ENCODE measurements at regions not wholly inside any gene's neighbourhood (a gene's known extent, or its start where the extent isn't known, plus 50 kb on each side); places are given as distances from the start of the nearest gene placed in this dataset.
A peak's percentile ranks its signal among the peaks of the same experiment; 100 is the strongest.

DNA sequence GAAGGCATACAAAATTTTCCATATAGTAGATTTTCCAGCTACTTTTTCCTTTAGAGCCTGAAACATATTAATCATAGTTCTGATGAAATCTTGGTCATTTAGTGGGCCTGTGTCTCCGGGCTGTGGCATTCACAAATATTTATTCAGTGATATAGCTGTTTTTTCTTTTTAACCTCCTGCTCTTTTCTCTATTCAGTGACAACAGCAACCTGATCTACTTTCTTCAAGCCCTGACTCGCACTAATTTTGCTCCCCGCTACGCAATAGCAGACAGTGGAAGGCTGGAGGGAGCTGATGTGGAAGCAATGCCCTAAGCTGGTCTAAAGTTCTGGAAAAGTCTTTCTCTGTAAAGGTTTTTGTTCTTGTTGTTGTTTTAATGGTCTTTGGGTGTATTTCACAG, 289.7 kb downstream of the SLITRK6 start:
- Histone ChIP-seq H3K9me3 (no peaks in the 10 kb centered on the region; the same call in 1 of the 2 replicates), H3K4me1 (peaks cover 45% of the 10 kb centered on the region), H3K4me3 (ENCODE audit: low read depth, low read length) (no peak overlapping the region), H3K27me3 (replicated peaks; ENCODE audit: control insufficient read depth, insufficient read depth, low read length) (no peaks in the 10 kb centered on the region), H3K36me3 (ENCODE audit: control insufficient read depth, insufficient read depth, low read length) (no peaks in the 10 kb centered on the region)
- no peak overlapping the region for H3K4me3 Mint-ChIP-seq (ENCODE audit: unreplicated experiment)
- peak; percentile 42 to 51 for DNase-seq
- peaks cover 31% of the 10 kb centered on the region for H3K4me1 Mint-ChIP-seq (ENCODE audit: low read depth, unreplicated experiment)
- POLR2A ChIA-PET: no interaction called here
- BruUV-seq (replicated peaks): no TSS peak
- TF ChIP-seq, protein P1, sequence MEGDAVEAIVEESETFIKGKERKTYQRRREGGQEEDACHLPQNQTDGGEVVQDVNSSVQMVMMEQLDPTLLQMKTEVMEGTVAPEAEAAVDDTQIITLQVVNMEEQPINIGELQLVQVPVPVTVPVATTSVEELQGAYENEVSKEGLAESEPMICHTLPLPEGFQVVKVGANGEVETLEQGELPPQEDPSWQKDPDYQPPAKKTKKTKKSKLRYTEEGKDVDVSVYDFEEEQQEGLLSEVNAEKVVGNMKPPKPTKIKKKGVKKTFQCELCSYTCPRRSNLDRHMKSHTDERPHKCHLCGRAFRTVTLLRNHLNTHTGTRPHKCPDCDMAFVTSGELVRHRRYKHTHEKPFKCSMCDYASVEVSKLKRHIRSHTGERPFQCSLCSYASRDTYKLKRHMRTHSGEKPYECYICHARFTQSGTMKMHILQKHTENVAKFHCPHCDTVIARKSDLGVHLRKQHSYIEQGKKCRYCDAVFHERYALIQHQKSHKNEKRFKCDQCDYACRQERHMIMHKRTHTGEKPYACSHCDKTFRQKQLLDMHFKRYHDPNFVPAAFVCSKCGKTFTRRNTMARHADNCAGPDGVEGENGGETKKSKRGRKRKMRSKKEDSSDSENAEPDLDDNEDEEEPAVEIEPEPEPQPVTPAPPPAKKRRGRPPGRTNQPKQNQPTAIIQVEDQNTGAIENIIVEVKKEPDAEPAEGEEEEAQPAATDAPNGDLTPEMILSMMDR (IDR thresholded peaks at IDR 0.05; ENCODE audit: insufficient read depth in 1 of 2, low read depth in 1 of 2, low read length in 1 of 2, severe bottlenecking in 1 of 2, unreplicated experiment in 1 of 2): no peak
- CTCF ChIA-PET: interaction anchor here (0.6 kb wide), 1 partner anchor 50 kb away, joined by 3 read pairs; no protein-coding TSS in a partner anchor
- intact Hi-C loops (cut with micrococcal nuclease; ENCODE audit: unreplicated experiment): loop anchor here (1.0 kb wide), 1 partner anchor 232 kb away; no protein-coding TSS in a partner anchor
- no peaks in the 10 kb centered on the region for H3K36me3 Mint-ChIP-seq (ENCODE audit: insufficient read depth, unreplicated experiment)
- no peaks in the 10 kb centered on the region for H3K27me3 Mint-ChIP-seq (ENCODE audit: insufficient read depth, unreplicated experiment)
- peak overlapping the region; percentile 66 for H3K27ac Mint-ChIP-seq (ENCODE audit: unreplicated experiment)
- H3K9me3 Mint-ChIP-seq (ENCODE audit: unreplicated experiment): no peaks in the 10 kb centered on the region

DNA sequence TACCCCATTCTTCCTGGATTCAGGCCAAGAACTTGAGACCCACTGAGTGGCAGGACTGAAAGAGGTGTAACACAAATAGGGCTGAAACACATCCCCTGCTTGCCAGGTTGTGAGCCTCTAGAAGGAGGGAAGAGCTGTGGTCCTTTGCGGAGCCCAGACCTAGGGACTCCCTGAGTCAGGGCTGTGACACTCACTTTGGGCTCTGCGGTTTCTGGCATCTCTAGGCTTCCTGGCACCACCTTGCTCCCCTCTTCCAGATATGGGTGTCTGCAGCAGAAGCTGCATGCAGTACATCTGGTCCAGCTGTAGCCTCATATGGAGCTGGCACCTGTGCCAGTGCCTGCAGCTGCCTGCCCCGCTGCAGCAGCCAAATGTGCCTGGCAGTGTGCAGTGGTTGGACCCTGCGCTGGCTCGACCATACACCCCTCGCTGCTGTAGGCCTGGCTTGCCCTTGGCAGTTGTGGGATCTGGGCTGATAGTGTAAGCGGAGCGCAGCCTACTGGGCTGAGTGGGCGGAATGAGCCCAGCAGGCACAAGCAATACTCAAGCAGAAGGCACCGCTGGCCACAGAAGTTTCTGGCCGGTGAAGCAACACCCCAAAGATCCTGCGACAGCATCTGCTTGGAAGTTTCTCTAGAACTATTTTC, 290.4 kb downstream of the SLITRK6 start:
- Histone ChIP-seq H3K9me3 (no peaks in the 10 kb centered on the region; the same call in 1 of the 2 replicates), H3K4me3 (ENCODE audit: low read depth, low read length) (no peak overlapping the region), H3K27me3 (replicated peaks; ENCODE audit: control insufficient read depth, insufficient read depth, low read length) (no peaks in the 10 kb centered on the region), H3K4me1 (peaks cover 50% of the 10 kb centered on the region), H3K36me3 (ENCODE audit: control insufficient read depth, insufficient read depth, low read length) (no peaks in the 10 kb centered on the region)
- ChIA-PET POLR2A (no interaction called here), CTCF (interaction anchor here (0.6 kb wide), 1 partner anchor 50 kb away, joined by 3 read pairs; no protein-coding TSS in a partner anchor)
- DNase-seq: peak in 1 of 2 experiments; percentile 22
- H3K36me3 Mint-ChIP-seq (ENCODE audit: insufficient read depth, unreplicated experiment): no peaks in the 10 kb centered on the region
- H3K9me3 Mint-ChIP-seq (ENCODE audit: unreplicated experiment): no peaks in the 10 kb centered on the region
- TF ChIP-seq, protein P1 (IDR thresholded peaks at IDR 0.05; ENCODE audit: insufficient read depth in 1 of 2, low read depth in 1 of 2, low read length in 1 of 2, severe bottlenecking in 1 of 2, unreplicated experiment in 1 of 2): no peak
- intact Hi-C loops (cut with micrococcal nuclease; ENCODE audit: unreplicated experiment): loop anchor here (1.0 kb wide), 1 partner anchor 232 kb away; no protein-coding TSS in a partner anchor
- no peak overlapping the region for H3K4me3 Mint-ChIP-seq (ENCODE audit: unreplicated experiment)
- peaks cover 31% of the 10 kb centered on the region for H3K4me1 Mint-ChIP-seq (ENCODE audit: low read depth, unreplicated experiment)
- BruUV-seq (replicated peaks): no TSS peak
- no peaks in the 10 kb centered on the region for H3K27me3 Mint-ChIP-seq (ENCODE audit: insufficient read depth, unreplicated experiment)
- H3K27ac Mint-ChIP-seq (ENCODE audit: unreplicated experiment): peak overlapping the region; percentile 66

DNA sequence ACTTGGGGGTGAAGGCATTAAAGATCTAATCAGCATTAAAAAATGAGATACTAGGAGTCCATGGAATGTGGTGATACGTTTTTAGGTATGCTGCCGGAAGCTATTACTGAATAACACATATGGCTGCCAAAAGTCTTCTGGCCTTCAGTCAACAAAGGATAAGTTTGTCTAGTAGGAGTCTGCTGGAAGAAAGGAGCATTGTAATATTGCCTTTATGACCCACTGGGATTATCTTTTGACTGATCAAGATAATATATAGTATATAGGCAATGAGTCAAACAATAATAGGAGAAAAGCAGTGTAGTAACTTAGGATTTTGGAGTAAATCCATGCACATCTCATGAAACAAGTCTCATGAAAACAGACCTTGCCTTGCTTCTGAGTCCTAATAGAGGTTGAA, 295.4 kb downstream of the SLITRK6 start:
- Mint-ChIP-seq H3K4me3 (ENCODE audit: unreplicated experiment) (no peak overlapping the region), H3K4me1 (ENCODE audit: low read depth, unreplicated experiment) (no peaks in the 10 kb centered on the region), H3K36me3 (ENCODE audit: insufficient read depth, unreplicated experiment) (no peaks in the 10 kb centered on the region), H3K27ac (ENCODE audit: unreplicated experiment) (no peak overlapping the region), H3K9me3 (ENCODE audit: unreplicated experiment) (no peaks in the 10 kb centered on the region), H3K27me3 (ENCODE audit: insufficient read depth, unreplicated experiment) (no peaks in the 10 kb centered on the region)
- intact Hi-C loops (cut with micrococcal nuclease; ENCODE audit: unreplicated experiment): no loop called here
- TF ChIP-seq, protein P1 (IDR thresholded peaks at IDR 0.05; ENCODE audit: insufficient read depth in 1 of 2, low read depth in 1 of 2, low read length in 1 of 2, severe bottlenecking in 1 of 2, unreplicated experiment in 1 of 2): no peak
- no peaks in the 10 kb centered on the region for H3K27me3 ChIP-seq (replicated peaks; ENCODE audit: control insufficient read depth, insufficient read depth, low read length)
- no peak for DNase-seq
- ChIA-PET CTCF (no interaction called here), POLR2A (no interaction called here)
- H3K4me3 ChIP-seq (ENCODE audit: low read depth, low read length): no peak overlapping the region
- H3K4me1 ChIP-seq: peaks cover 9% of the 10 kb centered on the region
- H3K36me3 ChIP-seq (ENCODE audit: control insufficient read depth, insufficient read depth, low read length): no peaks in the 10 kb centered on the region
- no peaks in the 10 kb centered on the region for H3K9me3 ChIP-seq
- no TSS peak for BruUV-seq (replicated peaks)

All from Caco-2 (cell line).